H9 (cell line): ENCODE measurements at regions not wholly inside any gene's neighbourhood (a gene's known extent, or its start where the extent isn't known, plus 50 kb on each side); places are given as distances from the start of the nearest gene placed in this dataset.

Source experiments
- DNase-seq: peaks from one replicate; pipeline ENCODE4 v3.0.0-alpha.2; 2017
- H2AFZ ChIP-seq: one replicate; pipeline ENCODE4 v1.6.1; 2013; ENCODE audit warnings: mild to moderate bottlenecking, low read length, control low read depth, moderate library complexity
- H2AK5ac ChIP-seq: 2 replicates; pipeline ENCODE4 v1.6.1; 2013; ENCODE audit warnings: low read length, control low read depth, mixed read lengths; ENCODE audit not compliant: insufficient read length
- H2BK120ac ChIP-seq: one replicate; pipeline ENCODE4 v1.6.1; 2013; ENCODE audit warnings: low read depth, mild to moderate bottlenecking, low read length, control low read depth, inconsistent platforms; ENCODE audit not compliant: poor library complexity, severe bottlenecking
- H2BK12ac ChIP-seq: 2 replicates; pipeline ENCODE4 v1.6.1; 2013; ENCODE audit warnings: low read length, control low read depth, mixed read lengths, low read depth; ENCODE audit not compliant: insufficient read length
- H2BK15ac ChIP-seq: 2 replicates; pipeline ENCODE4 v1.6.1; 2013; ENCODE audit warnings: low read depth, low read length, control low read depth
- H2BK20ac ChIP-seq: one replicate; pipeline ENCODE4 v1.6.1; 2013; ENCODE audit warnings: low read depth, mild to moderate bottlenecking, low read length, control low read depth, inconsistent platforms; ENCODE audit not compliant: poor library complexity, severe bottlenecking
- H2BK5ac ChIP-seq: 2 replicates; pipeline ENCODE4 v1.6.1; 2013; ENCODE audit warnings: low read length, control low read depth, mixed read lengths; ENCODE audit not compliant: insufficient read length
- H3K14ac ChIP-seq: 2 replicates; pipeline ENCODE4 v1.6.1; 2013; ENCODE audit warnings: low read length, control low read depth; ENCODE audit not compliant: insufficient read depth
- H3K18ac ChIP-seq: 2 replicates; pipeline ENCODE4 v1.6.1; 2013; ENCODE audit warnings: low read depth, mild to moderate bottlenecking, mixed read lengths, low read length, control low read depth; ENCODE audit not compliant: insufficient read length
- H3K23ac ChIP-seq: 2 replicates; pipeline ENCODE4 v1.6.1; 2013; ENCODE audit warnings: low read length, control low read depth, mixed read lengths, low read depth; ENCODE audit not compliant: insufficient read length
- H3K23me2 ChIP-seq: 2 replicates; pipeline ENCODE4 v1.6.1; 2013; ENCODE audit warnings: low read depth, mild to moderate bottlenecking, mixed read lengths, low read length, control low read depth; ENCODE audit not compliant: insufficient read length, poor library complexity, severe bottlenecking
- H3K27ac ChIP-seq: 2 replicates; pipeline ENCODE4 v1.5.1; 2013; ENCODE audit warnings: low read length, control low read depth, mixed read lengths, low read depth; ENCODE audit not compliant: insufficient read length
- H3K27me3 ChIP-seq: 2 replicates; pipeline ENCODE4 v1.6.1; 2013; ENCODE audit warnings: low read length, control low read depth, inconsistent platforms; ENCODE audit not compliant: insufficient read depth
- H3K4ac ChIP-seq: 2 replicates; pipeline ENCODE4 v1.6.1; 2013; ENCODE audit warnings: low read depth, mild to moderate bottlenecking, control low read depth, inconsistent platforms, low read length, moderate library complexity
- H3K4me1 ChIP-seq: 2 replicates; pipeline ENCODE4 v1.6.1; 2013; ENCODE audit warnings: low read length, control low read depth, inconsistent platforms; ENCODE audit not compliant: insufficient read depth
- H3K4me2 ChIP-seq: 2 replicates; pipeline ENCODE4 v1.6.1; 2013; ENCODE audit warnings: low read length, control low read depth, mixed read lengths; ENCODE audit not compliant: insufficient read length, insufficient read depth
- H3K56ac ChIP-seq: 2 replicates; pipeline ENCODE4 v1.6.1; 2013; ENCODE audit warnings: low read depth, mild to moderate bottlenecking, mixed read lengths, low read length, control low read depth; ENCODE audit not compliant: insufficient read length
- H3K79me1 ChIP-seq: 2 replicates; pipeline ENCODE4 v1.6.1; 2013; ENCODE audit warnings: low read depth, mild to moderate bottlenecking, moderate library complexity, low read length, control low read depth, inconsistent platforms; ENCODE audit not compliant: insufficient read depth, poor library complexity, severe bottlenecking
- H3K79me2 ChIP-seq: 2 replicates; pipeline ENCODE4 v1.6.1; 2013; ENCODE audit warnings: low read length, control low read depth, inconsistent platforms; ENCODE audit not compliant: insufficient read depth
- H3K9ac ChIP-seq: 2 replicates; pipeline ENCODE4 v1.6.1; 2013; ENCODE audit warnings: low read length, control low read depth, mixed read lengths; ENCODE audit not compliant: insufficient read length; ENCODE audit errors: extremely low read depth
- H3K9me3 ChIP-seq: one replicate; pipeline ENCODE4 v1.6.1; 2013; ENCODE audit warnings: low read depth, low read length, inconsistent platforms; ENCODE audit not compliant: control insufficient read depth
- H3T11ph ChIP-seq: one replicate; pipeline ENCODE4 v1.6.1; 2013; ENCODE audit warnings: mild to moderate bottlenecking, low read length, control low read depth, inconsistent platforms
- H4K20me1 ChIP-seq: one replicate; pipeline ENCODE4 v1.6.1; 2013; ENCODE audit not compliant: control insufficient read depth, insufficient read length, insufficient read depth
- H4K5ac ChIP-seq: 2 replicates; pipeline ENCODE4 v1.6.1; 2013; ENCODE audit warnings: low read depth, mild to moderate bottlenecking, mixed read lengths, low read length, control low read depth; ENCODE audit not compliant: insufficient read length
- H4K8ac ChIP-seq: replicated peaks from 2 replicates; pipeline ENCODE4 v1.6.1; 2013; ENCODE audit warnings: low read length, control low read depth, mixed read lengths, low read depth; ENCODE audit not compliant: insufficient read length
- H4K91ac ChIP-seq: 2 replicates; pipeline ENCODE4 v1.6.1; 2013; ENCODE audit warnings: low read depth, mild to moderate bottlenecking, moderate library complexity, mixed read lengths, low read length, control low read depth; ENCODE audit not compliant: insufficient read length
- H3K27ac Mint-ChIP-seq, 3 experiments: 2 replicates in 2 of 3; 3 replicates in 1 of 3; pipeline ENCODE4 v1.8.0; 2020 to 2021; ENCODE audit warnings: mixed read lengths in 3 of 3, mild to moderate bottlenecking in 1 of 3, moderate library complexity in 1 of 3
- H3K27me3 Mint-ChIP-seq: 2 replicates; pipeline ENCODE4 v1.8.0; 2021; ENCODE audit warnings: low read depth, mild to moderate bottlenecking, moderate library complexity, mixed read lengths
- H3K36me3 Mint-ChIP-seq, 3 experiments: 2 replicates in 2 of 3; 3 replicates in 1 of 3; pipeline ENCODE4 v1.8.0; 2020 to 2021; ENCODE audit warnings: low read depth in 3 of 3, mixed read lengths in 3 of 3; ENCODE audit not compliant: insufficient read depth in 1 of 3
- H3K4me1 Mint-ChIP-seq, 2 experiments: 2 replicates each; pipeline ENCODE4 v1.8.0; 2020; ENCODE audit warnings: mixed read lengths in 2 of 2
- H3K4me3 Mint-ChIP-seq, 2 experiments: 2 replicates in 1 of 2; 3 replicates in 1 of 2; pipeline ENCODE4 v1.8.0; 2020 to 2021; ENCODE audit warnings: mild to moderate bottlenecking in 2 of 2, mixed read lengths in 2 of 2, moderate library complexity in 1 of 2
- H3K9me3 Mint-ChIP-seq, 2 experiments: 2 replicates in 1 of 2; 3 replicates in 1 of 2; pipeline ENCODE4 v1.8.0; 2020; ENCODE audit warnings: mild to moderate bottlenecking in 2 of 2, mixed read lengths in 2 of 2, moderate library complexity in 1 of 2
- whole genome bisulfite sequencing: extraction: QIAGEN DNeasy Blood & Tissue Kit; methylation state at CpG from one replicate; pipeline ENCODE4 v1.1.7; 2013; ENCODE audit warnings: missing lambda C conversion rate, low lambda C conversion rate, mixed read lengths; ENCODE audit not compliant: insufficient read length; ENCODE audit errors: extremely low coverage; 5-methylcytosine and 5-hydroxymethylcytosine counted together
- TF ChIP-seq, protein P1 (sequence below): fragments of 200-600 bp; sonication (generic); conservative IDR thresholded peaks from 3 replicates; pipeline ENCODE4 v1.8.0; 2021; ENCODE audit warnings: antibody characterized with exemption, mild to moderate bottlenecking

DNA sequence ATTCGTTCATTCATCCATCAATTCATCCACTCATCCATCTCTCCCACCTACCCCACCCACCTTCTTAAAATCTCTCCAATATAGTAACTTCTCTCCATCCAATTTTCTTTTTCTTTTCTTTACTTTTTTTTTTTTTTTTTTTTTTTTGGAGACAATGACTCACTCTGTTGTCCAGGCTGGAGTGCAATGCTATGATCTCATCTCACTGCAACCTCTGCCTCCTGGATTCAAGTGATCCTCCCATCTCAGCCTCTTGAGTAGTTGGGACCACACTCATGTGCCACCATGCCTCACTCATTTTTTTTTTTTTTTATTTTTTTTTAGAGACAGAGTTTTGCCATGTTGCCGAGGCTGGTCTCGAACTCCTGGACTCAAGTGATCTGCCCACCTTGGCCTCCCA is 118.4 kb downstream of the SUDS3 start:
- Histone ChIP-seq H3K56ac (no peak overlapping the region), H3K4ac (no peak overlapping the region), H3K18ac (no peak overlapping the region), H3K23me2 (no peaks in the 10 kb centered on the region), H2BK20ac (no peak overlapping the region), H2AFZ (no peak overlapping the region), H3K4me1 (no peaks in the 10 kb centered on the region; the same call in none of the 2 replicates), H3K27me3 (no peaks in the 10 kb centered on the region), H2BK120ac (no peak overlapping the region), H2BK15ac (no peak overlapping the region), H3K9me3 (no peaks in the 10 kb centered on the region), H4K8ac (no peak overlapping the region), H2BK12ac (no peak overlapping the region), H3K79me1 (no peaks in the 10 kb centered on the region), H3T11ph (no peak overlapping the region), H3K14ac (no peak overlapping the region), H4K20me1 (no peaks in the 10 kb centered on the region), H3K27ac (no peak overlapping the region), H2BK5ac (no peak overlapping the region), H3K79me2 (no peaks in the 10 kb centered on the region), H3K9ac (no peak overlapping the region), H2AK5ac (no peak overlapping the region), H4K91ac (no peak overlapping the region), H3K4me2 (no peak overlapping the region), H4K5ac (no peak overlapping the region), H3K23ac (no peak overlapping the region)
- Mint-ChIP-seq H3K4me3 (no peak overlapping the region), H3K27ac (no peak overlapping the region), H3K36me3 (no peaks in the 10 kb centered on the region), H3K27me3 (0 out of 2 replicates have a peak, but pooled peaks cover 2% of the 10 kb centered on the region), H3K4me1 (peaks cover 14 to 20% of the 10 kb centered on the region in 2 experiments), H3K9me3 (no peaks in the 10 kb centered on the region)
- WGBS, result 100% methylated on average over 1 of the region's 3 CpGs
- no peak for DNase-seq
- TF ChIP-seq, protein P1, sequence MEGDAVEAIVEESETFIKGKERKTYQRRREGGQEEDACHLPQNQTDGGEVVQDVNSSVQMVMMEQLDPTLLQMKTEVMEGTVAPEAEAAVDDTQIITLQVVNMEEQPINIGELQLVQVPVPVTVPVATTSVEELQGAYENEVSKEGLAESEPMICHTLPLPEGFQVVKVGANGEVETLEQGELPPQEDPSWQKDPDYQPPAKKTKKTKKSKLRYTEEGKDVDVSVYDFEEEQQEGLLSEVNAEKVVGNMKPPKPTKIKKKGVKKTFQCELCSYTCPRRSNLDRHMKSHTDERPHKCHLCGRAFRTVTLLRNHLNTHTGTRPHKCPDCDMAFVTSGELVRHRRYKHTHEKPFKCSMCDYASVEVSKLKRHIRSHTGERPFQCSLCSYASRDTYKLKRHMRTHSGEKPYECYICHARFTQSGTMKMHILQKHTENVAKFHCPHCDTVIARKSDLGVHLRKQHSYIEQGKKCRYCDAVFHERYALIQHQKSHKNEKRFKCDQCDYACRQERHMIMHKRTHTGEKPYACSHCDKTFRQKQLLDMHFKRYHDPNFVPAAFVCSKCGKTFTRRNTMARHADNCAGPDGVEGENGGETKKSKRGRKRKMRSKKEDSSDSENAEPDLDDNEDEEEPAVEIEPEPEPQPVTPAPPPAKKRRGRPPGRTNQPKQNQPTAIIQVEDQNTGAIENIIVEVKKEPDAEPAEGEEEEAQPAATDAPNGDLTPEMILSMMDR, result no peak
